H54 (cell line): ENCODE measurements at regions not wholly inside any gene's neighbourhood (a gene's known extent, or its start where the extent isn't known, plus 50 kb on each side); places are given as distances from the start of the nearest gene placed in this dataset.
A peak's percentile ranks its signal among the peaks of the same experiment; 100 is the strongest.

ENCODE experiments used
- DNase-seq: peaks from one replicate; pipeline ENCODE4 v3.0.0; 2011; ENCODE audit warnings: low spot score, mixed read lengths; ENCODE audit not compliant: insufficient read length
- FAIRE-seq: peaks from 3 replicates; lab custom pipeline; 2011; peaks lifted over from hg19 to GRCh38; lab: Jason Lieb, UNC
- POLR2A ChIP-seq: IDR thresholded peaks from 2 replicates; pipeline ENCODE4 v1.6.1; 2011; ENCODE audit warnings: low read depth, mild to moderate bottlenecking, low read length

DNA sequence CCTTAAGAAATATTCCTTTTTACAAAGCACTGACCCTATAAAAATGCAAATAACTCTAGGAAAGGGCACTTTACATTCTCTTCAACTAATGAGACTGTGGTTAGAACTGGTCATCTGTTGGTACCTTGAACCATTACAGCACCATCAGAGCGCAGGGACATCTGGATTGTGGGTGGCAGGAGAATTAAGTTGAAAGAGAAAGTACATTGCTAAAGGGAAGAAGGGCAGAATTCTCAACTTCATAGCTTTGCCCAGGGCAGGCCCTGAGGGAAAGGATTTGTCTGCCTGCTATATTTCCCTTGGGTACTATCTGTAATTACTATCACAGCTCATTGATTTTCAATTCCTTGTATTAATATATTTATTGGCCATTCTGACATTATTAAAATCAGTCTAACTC is 196.8 kb downstream of the KLF12 start:
- DNase-seq (no peak), FAIRE-seq (no peak)
- TF ChIP-seq POLR2A, result no peak

DNA sequence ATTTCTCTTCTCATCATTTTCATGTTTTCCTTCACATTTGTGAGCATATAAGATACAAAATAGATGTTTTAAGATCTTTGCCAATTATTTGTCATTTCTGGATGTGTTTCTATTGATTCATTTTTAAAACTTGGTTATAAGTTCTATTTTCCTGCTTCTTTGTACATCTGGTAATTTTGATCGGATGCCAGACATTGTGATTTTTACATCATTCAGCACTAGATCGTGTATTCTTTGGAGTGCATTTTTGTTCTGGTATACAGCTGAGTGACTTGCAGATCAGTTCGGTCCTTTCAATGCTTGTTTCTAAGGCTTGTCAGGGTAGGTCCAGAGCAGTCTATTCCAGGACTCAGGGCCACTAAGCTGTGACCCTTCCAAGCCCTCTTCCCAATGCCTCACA is 198.2 kb downstream of the KLF12 start:
- no peak for TF ChIP-seq POLR2A
- DNase-seq, result no peak
- no peak for FAIRE-seq

DNA sequence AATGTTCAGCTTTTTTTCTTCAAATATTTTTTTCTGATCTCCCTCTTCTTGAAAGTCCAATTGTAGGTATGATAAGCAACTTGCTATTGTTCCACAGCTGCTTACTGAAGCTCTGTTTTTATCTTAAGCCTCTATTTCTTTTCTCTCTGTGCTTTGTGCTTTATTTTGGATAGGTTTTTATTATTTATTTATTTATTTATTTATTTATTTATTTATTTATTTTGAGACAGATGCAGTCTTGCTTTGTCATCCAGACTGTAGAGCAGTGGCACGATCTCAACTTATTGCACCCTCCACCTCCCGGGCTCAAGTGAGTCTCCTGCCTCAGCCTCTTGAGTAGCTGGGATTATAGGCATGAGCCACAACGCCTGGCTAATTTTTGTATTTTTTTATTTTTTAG is 199.4 kb downstream of the KLF12 start:
- no peak for DNase-seq
- TF ChIP-seq POLR2A, result no peak

DNA sequence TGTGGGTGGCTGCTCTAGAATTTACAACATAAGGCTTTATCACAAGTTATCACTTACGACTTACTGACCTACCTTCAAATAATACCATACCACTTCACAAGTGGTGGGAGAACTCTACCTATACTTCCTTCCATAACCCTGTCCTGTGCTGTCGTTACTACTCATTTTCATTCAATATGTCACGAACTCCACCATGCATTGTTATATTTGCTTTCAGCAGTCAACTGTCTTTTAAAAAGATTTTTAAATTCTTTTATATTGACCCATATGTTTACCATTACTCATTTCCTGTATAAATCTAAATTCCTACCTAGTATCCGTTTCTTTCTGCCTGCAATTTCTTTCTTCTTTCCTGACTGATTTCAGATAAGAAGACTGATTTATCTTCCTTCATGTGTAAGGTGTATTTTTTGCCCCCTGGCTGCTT is 200.0 kb downstream of the KLF12 start:
- TF ChIP-seq POLR2A, result no peak
- DNase-seq, result no peak
- peak; percentile 15 for FAIRE-seq

More for the DNA sequence above, 199.4 kb downstream of the KLF12 start:
- FAIRE-seq, result no peak

DNA sequence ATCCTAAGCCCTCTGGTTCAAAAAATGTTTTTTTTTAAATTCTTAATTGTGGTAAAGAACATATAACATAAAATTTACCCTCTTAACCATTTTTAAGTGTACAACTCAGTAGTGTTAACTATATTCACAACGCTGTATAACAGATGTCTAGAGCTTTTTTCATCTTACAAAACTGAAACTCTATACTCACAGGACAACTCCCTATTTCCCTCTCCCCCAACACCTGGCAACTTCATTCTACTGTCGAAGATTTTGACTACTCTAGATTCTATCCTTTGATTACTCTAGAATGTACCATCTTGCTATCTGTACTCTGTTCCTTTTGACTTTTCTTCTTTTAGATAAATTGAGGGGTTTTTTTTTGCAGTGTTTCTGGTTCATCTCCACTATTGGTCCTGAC is 200.4 kb downstream of the KLF12 start:
- TF ChIP-seq POLR2A, result no peak
- FAIRE-seq, result no peak
- DNase-seq, result no peak

DNA sequence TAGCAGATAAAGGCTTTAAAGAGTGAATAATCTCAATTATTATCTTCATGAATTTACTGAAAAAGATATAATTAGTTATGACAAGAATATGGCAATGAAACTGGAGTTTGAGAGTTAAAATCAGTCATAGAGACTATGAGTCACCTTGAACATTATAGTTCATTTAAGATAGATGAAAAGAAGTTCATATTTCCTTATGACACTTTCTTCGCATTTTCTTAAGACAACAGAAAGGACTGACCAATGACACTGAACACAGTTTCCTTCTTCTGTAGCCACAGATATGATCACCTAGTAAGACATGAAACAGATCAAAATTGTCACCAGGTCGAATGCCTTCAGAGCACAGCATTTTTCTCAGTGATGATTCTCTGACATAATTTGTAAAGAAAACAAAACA is 202.1 kb downstream of the KLF12 start:
- TF ChIP-seq POLR2A, result no peak
- DNase-seq, result no peak
- peak; percentile 70 for FAIRE-seq

DNA sequence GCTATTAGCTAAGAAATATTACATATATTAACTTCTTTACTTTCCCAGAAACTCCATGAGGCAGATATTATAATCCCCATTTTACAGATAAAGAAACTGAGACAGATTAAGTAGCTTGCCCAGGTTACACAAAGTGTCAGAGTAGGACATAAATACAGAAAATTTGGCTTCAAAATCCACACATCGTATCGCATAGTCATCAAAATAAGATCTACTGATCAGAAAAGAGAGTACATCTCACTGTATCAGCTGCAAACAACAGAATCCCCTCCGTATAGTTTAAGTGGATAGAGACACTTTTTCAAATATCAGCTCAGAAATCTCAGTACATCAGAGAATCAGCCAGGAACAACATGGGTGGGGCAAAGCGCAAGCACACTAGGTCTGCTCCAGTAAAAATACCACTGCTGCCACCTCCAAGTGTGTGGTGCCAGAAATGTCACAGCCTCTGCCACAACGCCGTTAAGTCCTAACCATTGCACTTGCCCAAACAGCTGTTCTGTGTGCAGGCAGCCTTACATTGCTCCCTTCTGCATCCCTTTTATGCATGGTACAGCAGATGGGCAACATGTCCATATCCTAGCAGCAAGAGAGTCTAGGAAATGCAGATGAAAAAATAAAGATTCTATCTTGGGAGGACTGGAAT is 204.8 kb downstream of the KLF12 start:
- no peak for DNase-seq

DNA sequence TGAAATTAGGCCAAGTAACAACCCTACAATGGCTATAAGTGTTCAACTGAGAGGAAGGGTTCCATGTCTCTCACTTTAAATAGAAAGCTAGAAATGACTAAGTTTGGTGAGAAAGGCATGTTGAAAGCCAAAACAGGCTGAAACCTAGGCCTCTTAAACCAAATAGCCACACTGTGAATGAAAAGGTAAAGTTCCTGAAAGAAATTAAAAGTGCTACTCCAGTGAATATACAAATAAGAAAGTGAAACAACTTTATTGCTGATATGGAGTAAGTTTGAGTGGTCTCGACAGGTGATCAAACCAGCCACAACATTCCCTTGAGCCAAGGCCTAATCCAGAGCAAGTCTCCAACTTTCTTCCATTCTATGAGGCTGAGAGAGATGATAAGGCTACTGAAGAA is 209.6 kb downstream of the KLF12 start:
- FAIRE-seq, result no peak
- no peak for DNase-seq
- TF ChIP-seq POLR2A, result no peak

More for the DNA sequence above, 204.8 kb downstream of the KLF12 start:
- FAIRE-seq, result no peak
- no peak for TF ChIP-seq POLR2A

DNA sequence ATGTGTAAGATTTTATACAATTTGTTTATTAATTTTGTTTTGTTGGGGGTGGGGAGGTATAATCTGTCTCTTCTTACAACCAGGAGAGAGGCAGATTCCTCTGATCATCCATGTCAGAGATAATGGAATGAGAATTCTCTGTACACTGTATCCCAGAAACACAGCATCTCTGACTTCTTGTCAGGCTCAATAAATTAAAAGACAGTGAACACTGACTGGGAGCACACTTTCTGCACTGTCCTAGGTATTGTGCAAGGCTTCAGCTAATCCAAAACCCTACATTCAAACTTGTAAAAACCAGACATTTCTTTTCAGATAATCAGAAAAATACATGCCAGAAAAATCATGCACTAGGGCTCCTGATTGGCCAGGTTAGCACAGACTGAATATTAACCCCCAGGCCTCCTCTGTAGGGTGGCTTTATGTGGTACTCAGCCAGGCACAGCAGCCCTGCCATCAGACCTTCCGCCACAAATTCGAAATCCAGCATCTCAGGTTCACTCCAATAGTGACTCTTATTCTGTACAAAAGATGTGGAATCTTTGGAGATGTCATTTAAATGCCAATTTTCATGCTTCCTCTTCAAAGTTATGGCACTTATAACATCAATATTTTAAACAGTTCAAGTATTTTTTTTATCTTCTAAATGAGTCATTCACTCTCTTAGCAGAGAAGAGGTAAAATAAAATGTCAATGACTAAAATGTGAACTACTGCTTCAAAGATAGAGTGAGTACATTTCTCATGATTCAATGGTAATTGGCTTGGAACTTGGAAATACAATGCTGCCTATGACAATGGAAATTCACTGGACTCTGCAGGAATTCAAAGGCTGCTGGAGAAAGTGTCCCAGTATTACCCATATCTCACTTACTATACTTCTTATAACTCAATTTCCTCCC is 211.5 kb downstream of the KLF12 start:
- peak; percentile 64 for FAIRE-seq
- DNase-seq, result no peak
- TF ChIP-seq POLR2A, result no peak

DNA sequence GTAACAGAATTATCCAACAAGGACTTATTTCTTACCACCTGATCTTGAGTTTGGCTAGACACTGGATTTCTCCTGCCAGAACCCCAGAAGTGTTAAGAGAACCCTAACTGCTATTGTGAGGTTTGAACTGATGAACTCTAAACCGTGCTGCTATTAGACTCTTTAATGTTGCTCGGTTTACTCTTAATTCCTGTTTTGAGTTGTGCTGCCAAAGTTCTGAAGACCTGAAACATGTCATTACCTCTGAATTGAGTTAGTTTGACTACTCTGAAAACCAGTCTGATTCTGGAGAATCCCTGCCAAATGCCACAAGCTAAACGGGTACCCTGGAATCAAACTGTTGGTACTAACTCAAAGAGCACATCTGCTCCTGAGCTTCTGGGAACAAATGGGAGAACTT is 215.5 kb downstream of the KLF12 start:
- TF ChIP-seq POLR2A, result no peak
- DNase-seq (no peak), FAIRE-seq (no peak)

DNA sequence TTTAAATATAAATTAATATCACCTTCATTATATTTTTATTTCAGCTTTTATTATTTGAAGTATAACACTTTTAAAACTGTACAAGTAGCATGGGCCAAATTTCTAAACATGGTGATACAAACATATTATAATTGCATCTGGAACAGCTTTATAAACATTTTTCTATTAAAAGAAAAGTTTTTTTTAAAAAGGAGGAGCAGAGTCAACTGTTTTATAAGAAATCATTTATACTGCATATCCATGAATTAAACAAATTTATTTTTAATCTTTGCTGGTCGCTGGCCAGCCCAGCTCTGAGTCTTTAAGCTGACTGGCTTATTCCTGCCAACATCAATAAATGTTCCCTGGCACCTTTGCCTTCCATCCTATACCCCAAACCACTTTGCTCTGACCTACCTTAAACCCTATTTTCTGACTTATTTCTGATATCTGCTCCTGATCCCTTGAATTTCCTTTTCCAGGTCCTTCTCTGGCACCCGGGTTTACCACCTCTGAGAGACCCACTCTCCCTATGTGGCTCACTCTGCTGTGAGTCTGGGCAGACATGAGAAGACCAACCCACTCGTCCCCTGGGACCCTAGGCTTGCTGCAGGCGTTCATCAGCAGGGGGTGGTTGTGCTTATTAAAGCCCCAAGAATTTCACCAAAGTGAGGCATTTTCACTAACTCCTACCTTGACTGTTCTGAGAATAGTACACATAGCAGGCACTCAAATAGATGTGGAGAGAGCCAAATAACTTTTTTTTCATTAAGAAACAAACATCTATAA is 220.3 kb downstream of the KLF12 start:
- no peak for DNase-seq
- no peak for TF ChIP-seq POLR2A
- FAIRE-seq, result no peak

DNA sequence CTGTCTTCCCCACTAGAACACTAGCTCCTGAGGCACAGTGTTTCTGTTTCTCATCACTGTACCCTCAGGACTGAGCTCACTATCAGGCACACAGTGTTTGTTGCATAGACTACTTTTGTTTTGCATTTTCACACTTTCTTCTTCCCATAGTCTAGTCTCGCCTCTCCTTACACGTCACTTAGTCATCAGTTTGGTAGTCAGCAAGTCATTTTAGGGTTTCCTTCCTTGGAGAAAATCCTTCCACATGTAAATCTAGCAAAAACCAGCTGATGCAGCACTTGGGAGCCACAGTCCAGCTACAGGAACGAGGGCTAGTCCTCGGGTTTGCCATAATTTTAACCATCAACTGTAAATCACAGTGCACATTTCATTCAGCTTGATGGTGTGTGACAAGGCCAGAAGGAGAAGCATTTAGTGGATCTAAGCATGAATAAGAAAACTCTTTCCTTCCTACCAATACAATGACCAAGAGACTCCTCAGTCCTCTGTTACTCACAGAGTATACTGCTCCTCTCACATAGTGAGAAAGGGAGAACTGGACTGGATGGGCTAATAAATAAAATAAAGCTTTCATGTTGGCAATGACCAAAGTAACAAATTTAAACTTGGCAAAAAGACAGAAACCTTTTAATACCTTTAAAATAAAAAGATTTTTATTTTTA is 221.0 kb downstream of the KLF12 start:
- no peak for TF ChIP-seq POLR2A
- DNase-seq (no peak), FAIRE-seq (peak; percentile 94)

DNA sequence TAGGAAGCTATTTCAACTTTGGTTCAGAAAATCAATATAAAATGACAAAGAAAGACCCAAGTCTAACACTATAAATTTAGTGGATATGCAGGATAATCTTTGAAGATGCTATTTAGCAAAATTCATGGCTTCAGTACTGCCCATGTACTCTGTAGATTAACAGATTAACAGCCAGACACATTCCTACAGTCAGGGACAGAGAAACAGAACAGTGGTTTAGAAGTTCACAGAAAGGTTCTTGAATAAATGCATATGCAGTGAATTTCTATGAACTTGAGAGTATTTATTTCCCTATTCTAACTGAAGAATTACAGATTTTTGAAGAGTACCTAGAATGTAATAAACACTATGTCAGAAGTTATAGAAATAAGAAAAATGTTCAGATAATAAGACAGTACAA is 222.8 kb downstream of the KLF12 start:
- no peak for FAIRE-seq
- TF ChIP-seq POLR2A, result no peak
- no peak for DNase-seq
